ENCODE measurements at regions not wholly inside any gene's neighbourhood (a gene's known extent, or its start where the extent isn't known, plus 50 kb on each side); places are given as distances from the start of the nearest gene placed in this dataset.

GRCh38 chr15:69838338-69838737, 259.4 kb downstream of the TLE3 start:
- TF ChIP-seq TEAD4 (IDR thresholded peaks at IDR 0.05) (no peak), ZBTB7A (IDR thresholded peaks at IDR 0.05; ENCODE audit: low read depth) (no peak), NFIC (IDR thresholded peaks at IDR 0.05) (no peak), FOXM1 (IDR thresholded peaks at IDR 0.05; ENCODE audit: borderline replicate concordance, low read depth) (no peak), MAX (IDR thresholded peaks at IDR 0.05) (no peak), TAF1 (IDR thresholded peaks at IDR 0.05; ENCODE audit: low read depth) (no peak)

GRCh38 chr15:69838994-69839393, 258.7 kb downstream of the TLE3 start:
- TF ChIP-seq YY1 (IDR thresholded peaks at IDR 0.05; ENCODE audit: low read depth) (no peak), ZBTB7A (IDR thresholded peaks at IDR 0.05; ENCODE audit: low read depth) (no peak), EGR1 (IDR thresholded peaks at IDR 0.05) (no peak), NFIC (IDR thresholded peaks at IDR 0.05) (no peak), MAX (IDR thresholded peaks at IDR 0.05) (no peak), TEAD4 (IDR thresholded peaks at IDR 0.05) (no peak), CREB1 (IDR thresholded peaks at IDR 0.05; ENCODE audit: low read depth) (no peak), TAF1 (IDR thresholded peaks at IDR 0.05; ENCODE audit: low read depth) (no peak), CEBPB (IDR thresholded peaks at IDR 0.05) (no peak), FOXM1 (IDR thresholded peaks at IDR 0.05; ENCODE audit: borderline replicate concordance, low read depth) (no peak), TCF12 (IDR thresholded peaks at IDR 0.05; ENCODE audit: low read depth) (no peak)

GRCh38 chr15:69841113-69841828, 256.4 kb downstream of the TLE3 start:
- no peak for TF ChIP-seq CREB1 (IDR thresholded peaks at IDR 0.05; ENCODE audit: low read depth)
- no peak for TF ChIP-seq NFIC (IDR thresholded peaks at IDR 0.05)
- no peak for TF ChIP-seq REST (IDR thresholded peaks at IDR 0.05; ENCODE audit: low read depth)

GRCh38 chr15:69842851-69843250, 254.9 kb downstream of the TLE3 start:
- no peak for TF ChIP-seq NFIC (IDR thresholded peaks at IDR 0.05)
- no peak for TF ChIP-seq CREB1 (IDR thresholded peaks at IDR 0.05; ENCODE audit: low read depth)
- no peak for TF ChIP-seq TEAD4 (IDR thresholded peaks at IDR 0.05)
- no peak for TF ChIP-seq CEBPB (IDR thresholded peaks at IDR 0.05)
- no peak for TF ChIP-seq YY1 (IDR thresholded peaks at IDR 0.05; ENCODE audit: low read depth)
- TF ChIP-seq USF1 (IDR thresholded peaks at IDR 0.05), result no peak
- TF ChIP-seq EGR1 (IDR thresholded peaks at IDR 0.05), result no peak
- TF ChIP-seq TAF1 (IDR thresholded peaks at IDR 0.05; ENCODE audit: low read depth), result no peak
- TF ChIP-seq MAX (IDR thresholded peaks at IDR 0.05), result no peak
- TF ChIP-seq EP300 (IDR thresholded peaks at IDR 0.05; ENCODE audit: borderline replicate concordance), result no peak
- TF ChIP-seq ZBTB7A (IDR thresholded peaks at IDR 0.05; ENCODE audit: low read depth), result no peak
- TF ChIP-seq TCF12 (IDR thresholded peaks at IDR 0.05; ENCODE audit: low read depth), result no peak
- TF ChIP-seq FOXM1 (IDR thresholded peaks at IDR 0.05; ENCODE audit: borderline replicate concordance, low read depth), result no peak

- TF ChIP-seq TCF12 (IDR thresholded peaks at IDR 0.05; ENCODE audit: low read depth) (no peak), TAF1 (IDR thresholded peaks at IDR 0.05; ENCODE audit: low read depth) (no peak), MAX (IDR thresholded peaks at IDR 0.05) (no peak), EGR1 (IDR thresholded peaks at IDR 0.05) (no peak), ZBTB7A (IDR thresholded peaks at IDR 0.05; ENCODE audit: low read depth) (no peak), RAD21 (IDR thresholded peaks at IDR 0.05; ENCODE audit: low read depth) (no peak), TEAD4 (IDR thresholded peaks at IDR 0.05) (no peak)
Measured at GRCh38 chr15:69843276-69843899, 254.3 kb downstream of the TLE3 start.

- TF ChIP-seq TEAD4 (IDR thresholded peaks at IDR 0.05) (no peak), FOXM1 (IDR thresholded peaks at IDR 0.05; ENCODE audit: borderline replicate concordance, low read depth) (no peak), EGR1 (IDR thresholded peaks at IDR 0.05) (no peak), CEBPB (IDR thresholded peaks at IDR 0.05) (no peak), MAX (IDR thresholded peaks at IDR 0.05) (no peak)
Measured at GRCh38 chr15:69843900-69844304, 253.8 kb downstream of the TLE3 start.

GRCh38 chr15:69845159-69845558, 252.6 kb downstream of the TLE3 start:
- TF ChIP-seq EP300 (IDR thresholded peaks at IDR 0.05; ENCODE audit: borderline replicate concordance) (no peak), ZBTB7A (IDR thresholded peaks at IDR 0.05; ENCODE audit: low read depth) (no peak)

- no peak for TF ChIP-seq TCF12 (IDR thresholded peaks at IDR 0.05; ENCODE audit: low read depth)
- no peak for TF ChIP-seq TEAD4 (IDR thresholded peaks at IDR 0.05)
Measured at GRCh38 chr15:69847625-69848024, 250.1 kb downstream of the TLE3 start.

Measured in Ishikawa (cell line).